ENCODE measurements at regions not wholly inside any gene's neighbourhood (a gene's known extent, or its start where the extent isn't known, plus 50 kb on each side); places are given as distances from the start of the nearest gene placed in this dataset.
"Not testable (repeated sequence)": the region's sequence is repeated elsewhere in the genome, so short reads cannot be mapped to it uniquely, and the experiment has no call there.

DNA sequence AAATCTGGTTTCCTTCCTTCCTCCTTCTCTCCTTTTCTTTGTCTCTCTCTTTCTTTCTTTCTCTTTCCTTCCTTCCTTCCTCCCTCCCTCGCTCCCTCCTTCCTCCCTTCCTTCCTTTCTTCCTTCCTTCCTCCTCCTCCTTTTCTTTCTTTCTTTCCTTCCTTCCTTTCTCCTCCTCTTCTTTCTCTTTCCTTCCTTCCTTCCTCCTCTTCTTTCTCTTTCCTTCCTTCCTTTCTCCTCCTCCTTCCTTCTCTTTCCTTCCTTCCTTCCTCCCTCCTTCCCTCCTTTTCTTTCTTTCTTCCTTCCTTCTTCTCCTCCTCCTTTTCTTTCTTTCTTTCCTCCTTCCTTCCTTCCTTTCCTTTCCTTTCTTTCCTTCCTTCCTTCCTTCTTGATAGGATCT, 61.2 kb downstream of the VIP start:
- no peaks in the 10 kb centered on the region for H3K36me3 ChIP-seq (ENCODE audit: control insufficient read depth, insufficient read depth, low read length)
- H3K27me3 ChIP-seq (ENCODE audit: control insufficient read depth, insufficient read depth, low read length) = no peaks in the 10 kb centered on the region
- 0 out of 2 replicates have a peak, but pooled peaks cover 6% of the 10 kb centered on the region for H3K4me1 ChIP-seq (ENCODE audit: control insufficient read depth, insufficient read depth, low read length)
- H3K4me3 ChIP-seq (ENCODE audit: low read depth, low read length) = no peak overlapping the region
- no peaks in the 10 kb centered on the region for H3K9me3 ChIP-seq (ENCODE audit: control insufficient read depth, insufficient read depth, low read length)
- H3K27ac ChIP-seq (ENCODE audit: low read depth, low read length) = no peak overlapping the region
- no peak overlapping the region for H3K9ac ChIP-seq (ENCODE audit: low read depth, low read length)

DNA sequence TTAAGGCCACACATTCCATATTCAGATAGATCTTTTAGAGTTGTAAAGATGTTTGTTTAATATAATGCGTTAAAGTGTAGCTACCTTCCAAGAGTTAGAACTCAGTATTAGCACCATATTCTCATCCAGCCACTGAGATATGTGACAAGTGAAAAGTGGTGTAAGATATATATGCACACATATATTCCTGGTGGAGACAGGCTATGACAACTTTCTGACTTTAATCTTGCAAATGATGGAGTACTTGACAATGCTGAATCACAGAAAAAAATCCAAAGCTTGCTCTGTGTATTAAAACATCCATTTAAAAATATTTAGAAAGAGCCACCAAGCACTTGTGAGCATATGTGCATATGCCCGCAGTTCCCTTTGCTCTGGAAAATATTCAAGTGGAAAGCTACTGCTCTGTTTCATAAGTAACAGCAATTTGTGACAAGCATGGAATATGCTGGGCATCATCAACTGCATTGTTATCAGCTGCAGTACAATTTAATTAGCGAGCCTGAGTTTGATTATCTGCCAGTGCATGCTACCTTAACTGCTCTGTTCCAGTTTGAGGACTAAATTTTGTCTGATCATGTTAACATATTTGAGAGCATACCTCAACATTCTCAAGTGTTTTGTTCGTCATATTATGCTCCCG, 64.8 kb downstream of the VIP start:
- no peaks in the 10 kb centered on the region for H3K27me3 ChIP-seq (ENCODE audit: control insufficient read depth, insufficient read depth, low read length)
- H3K36me3 ChIP-seq (ENCODE audit: control insufficient read depth, insufficient read depth, low read length) = no peaks in the 10 kb centered on the region
- H3K9me3 ChIP-seq (ENCODE audit: control insufficient read depth, insufficient read depth, low read length) = no peaks in the 10 kb centered on the region
- no peak overlapping the region for H3K27ac ChIP-seq (ENCODE audit: low read depth, low read length)
- no peak overlapping the region for H3K9ac ChIP-seq (ENCODE audit: low read depth, low read length)
- no peak overlapping the region for H3K4me3 ChIP-seq (ENCODE audit: low read depth, low read length)
- H3K4me1 ChIP-seq (ENCODE audit: control insufficient read depth, insufficient read depth, low read length) = no peaks in the 10 kb centered on the region

DNA sequence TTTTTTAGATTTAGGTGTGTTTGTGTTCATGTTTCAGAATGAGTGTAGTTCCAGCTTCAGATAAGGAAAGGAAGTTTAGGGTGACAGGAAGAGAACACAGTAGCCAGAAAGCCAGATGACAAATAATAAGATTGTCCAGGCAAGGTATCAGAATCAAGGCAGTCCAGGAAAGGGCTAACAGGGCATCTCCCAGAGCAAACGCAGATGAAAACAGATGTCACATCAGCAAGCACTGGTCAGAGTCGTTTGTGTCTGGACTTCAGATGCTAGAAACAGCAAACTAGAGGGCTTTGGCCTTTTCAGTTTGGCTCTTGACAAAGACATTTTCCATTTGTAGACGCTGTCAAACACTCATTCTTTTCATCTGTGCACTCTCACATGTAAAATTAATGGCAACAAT, 65.5 kb downstream of the VIP start:
- Histone ChIP-seq H3K9me3 (ENCODE audit: control insufficient read depth, insufficient read depth, low read length) (no peaks in the 10 kb centered on the region), H3K9ac (ENCODE audit: low read depth, low read length) (no peak overlapping the region), H3K36me3 (ENCODE audit: control insufficient read depth, insufficient read depth, low read length) (no peaks in the 10 kb centered on the region), H3K27ac (ENCODE audit: low read depth, low read length) (no peak overlapping the region), H3K4me3 (ENCODE audit: low read depth, low read length) (no peak overlapping the region), H3K4me1 (ENCODE audit: control insufficient read depth, insufficient read depth, low read length) (no peaks in the 10 kb centered on the region), H3K27me3 (ENCODE audit: control insufficient read depth, insufficient read depth, low read length) (no peaks in the 10 kb centered on the region)

DNA sequence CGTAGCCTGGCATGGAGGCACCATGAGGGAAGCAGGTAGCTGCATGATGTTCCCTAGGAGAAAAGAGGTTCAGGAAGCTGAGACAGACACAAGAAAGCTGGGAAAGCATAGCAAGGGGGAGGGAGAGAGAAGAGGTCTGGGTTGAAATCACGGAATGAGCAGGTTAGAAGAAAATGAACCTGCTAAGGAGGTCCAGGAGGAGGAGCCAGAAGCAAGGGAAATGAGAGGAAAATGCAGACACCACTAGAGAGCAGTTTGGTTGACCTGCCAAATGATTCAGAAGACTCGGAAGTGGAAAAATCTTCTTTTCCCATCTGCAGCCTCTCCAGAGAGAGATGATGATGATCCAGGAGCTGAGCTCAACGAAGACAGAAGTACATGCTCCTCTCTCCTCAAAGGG, 70.9 kb downstream of the VIP start:
- Histone ChIP-seq H3K36me3 (ENCODE audit: control insufficient read depth, insufficient read depth, low read length) (no peaks in the 10 kb centered on the region), H3K27ac (ENCODE audit: low read depth, low read length) (no peak overlapping the region), H3K4me3 (ENCODE audit: low read depth, low read length) (no peak overlapping the region), H3K27me3 (ENCODE audit: control insufficient read depth, insufficient read depth, low read length) (no peaks in the 10 kb centered on the region), H3K9ac (ENCODE audit: low read depth, low read length) (no peak overlapping the region), H3K9me3 (ENCODE audit: control insufficient read depth, insufficient read depth, low read length) (no peaks in the 10 kb centered on the region), H3K4me1 (ENCODE audit: control insufficient read depth, insufficient read depth, low read length) (peaks cover 3% of the 10 kb centered on the region; the same call in 1 of the 2 replicates)

DNA sequence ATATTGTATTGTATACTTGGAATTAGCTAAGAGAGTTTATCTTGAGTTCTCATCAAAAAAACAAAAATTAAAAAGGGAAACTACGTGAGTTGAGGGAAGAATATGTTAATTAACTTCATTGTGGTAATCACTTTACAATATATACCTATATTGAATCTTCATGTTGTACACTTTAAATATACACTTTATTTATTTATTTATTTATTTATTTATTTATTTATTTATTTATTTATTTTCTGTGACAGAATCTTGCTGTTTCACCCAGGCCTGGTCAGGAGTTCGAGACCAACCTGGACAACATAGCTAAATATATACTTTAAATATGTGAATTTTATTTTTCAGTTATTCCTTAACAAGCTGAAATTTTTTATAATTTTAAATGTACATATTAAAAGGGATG, 74.1 kb downstream of the VIP start:
- no peaks in the 10 kb centered on the region for H3K27me3 ChIP-seq (ENCODE audit: control insufficient read depth, insufficient read depth, low read length)
- peaks cover 3% of the 10 kb centered on the region; the same call in 1 of the 2 replicates for H3K4me1 ChIP-seq (ENCODE audit: control insufficient read depth, insufficient read depth, low read length)

DNA sequence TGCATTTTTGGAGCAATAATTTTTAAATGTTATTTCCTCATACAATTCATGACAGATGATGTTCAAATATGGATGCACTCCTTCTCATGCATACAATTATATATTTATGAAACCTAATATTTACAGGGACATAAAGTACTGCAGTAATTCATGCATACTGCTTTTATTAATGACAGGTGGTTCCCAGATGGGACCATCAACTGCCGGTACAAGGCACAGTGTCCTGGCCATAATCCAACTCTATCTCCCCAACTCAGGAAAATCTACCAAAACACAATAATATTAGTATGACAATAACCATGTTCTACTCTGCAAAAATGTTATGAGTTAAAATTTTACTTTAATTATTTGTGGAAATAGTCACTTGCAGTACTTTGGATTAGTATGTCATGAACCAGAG, 77.8 kb downstream of the VIP start:
- Histone ChIP-seq H3K9ac (ENCODE audit: low read depth, low read length) (no peak overlapping the region), H3K4me1 (ENCODE audit: control insufficient read depth, insufficient read depth, low read length) (no peaks in the 10 kb centered on the region), H3K9me3 (ENCODE audit: control insufficient read depth, insufficient read depth, low read length) (no peaks in the 10 kb centered on the region), H3K27me3 (ENCODE audit: control insufficient read depth, insufficient read depth, low read length) (no peaks in the 10 kb centered on the region), H3K4me3 (ENCODE audit: low read depth, low read length) (no peak overlapping the region), H3K36me3 (ENCODE audit: control insufficient read depth, insufficient read depth, low read length) (no peaks in the 10 kb centered on the region), H3K27ac (ENCODE audit: low read depth, low read length) (no peak overlapping the region)

More for the DNA sequence above, 74.1 kb downstream of the VIP start:
- Histone ChIP-seq H3K36me3 (ENCODE audit: control insufficient read depth, insufficient read depth, low read length) (no peaks in the 10 kb centered on the region), H3K4me3 (ENCODE audit: low read depth, low read length) (no peak overlapping the region), H3K9me3 (ENCODE audit: control insufficient read depth, insufficient read depth, low read length) (no peaks in the 10 kb centered on the region), H3K9ac (ENCODE audit: low read depth, low read length) (no peak overlapping the region), H3K27ac (ENCODE audit: low read depth, low read length) (no peak overlapping the region)

DNA sequence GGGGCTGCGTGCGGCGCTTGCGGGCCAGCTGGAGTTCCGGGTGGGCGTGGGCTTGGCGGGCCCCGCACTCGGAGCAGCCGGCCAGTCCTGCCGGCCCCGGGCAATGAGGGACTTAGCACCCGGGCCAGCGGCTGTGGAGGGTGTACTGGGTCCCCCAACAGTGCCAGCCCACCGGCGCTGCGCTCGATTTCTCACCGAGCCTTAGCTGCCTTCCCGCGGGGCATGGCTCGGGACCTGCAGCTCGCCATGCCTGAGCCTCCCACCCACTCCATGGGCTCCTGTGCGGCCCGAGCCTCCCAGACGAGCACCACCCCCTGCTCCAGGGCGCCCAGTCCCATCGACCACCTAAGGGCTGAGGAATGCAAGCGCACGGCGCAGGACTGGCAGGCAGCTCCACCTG, 83.8 kb downstream of the VIP start:
- H3K27me3 ChIP-seq (ENCODE audit: control insufficient read depth, insufficient read depth, low read length); H3K36me3 ChIP-seq (ENCODE audit: control insufficient read depth, insufficient read depth, low read length); H3K4me1 ChIP-seq (ENCODE audit: control insufficient read depth, insufficient read depth, low read length); H3K27ac ChIP-seq (ENCODE audit: low read depth, low read length); H3K9me3 ChIP-seq (ENCODE audit: control insufficient read depth, insufficient read depth, low read length); H3K4me3 ChIP-seq (ENCODE audit: low read depth, low read length); H3K9ac ChIP-seq (ENCODE audit: low read depth, low read length): not testable (repeated sequence)

DNA sequence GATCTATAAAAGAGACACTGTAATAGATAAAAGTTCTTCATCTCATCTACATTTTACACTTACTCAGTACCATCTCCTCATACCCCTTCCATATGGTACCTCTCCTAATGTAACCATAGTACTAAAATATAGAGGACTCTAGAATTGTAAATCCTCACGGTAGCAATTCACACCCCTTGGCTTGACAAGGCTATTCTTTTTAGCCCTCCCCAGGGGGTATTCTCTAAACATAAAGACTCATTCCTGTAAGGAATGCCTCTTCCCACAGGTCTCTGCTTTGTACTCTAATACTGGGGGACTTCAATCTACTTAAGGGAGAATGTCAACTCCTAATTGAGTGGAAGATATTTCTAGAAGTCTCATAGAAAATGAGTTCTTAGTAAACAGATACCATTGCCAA, 85.9 kb downstream of the VIP start:
- no peak overlapping the region for H3K4me3 ChIP-seq (ENCODE audit: low read depth, low read length)
- H3K27me3 ChIP-seq (ENCODE audit: control insufficient read depth, insufficient read depth, low read length) = no peaks in the 10 kb centered on the region
- no peak overlapping the region for H3K27ac ChIP-seq (ENCODE audit: low read depth, low read length)
- peaks cover 3% of the 10 kb centered on the region; the same call in 1 of the 2 replicates for H3K4me1 ChIP-seq (ENCODE audit: control insufficient read depth, insufficient read depth, low read length)
- H3K36me3 ChIP-seq (ENCODE audit: control insufficient read depth, insufficient read depth, low read length) = no peaks in the 10 kb centered on the region
- no peak overlapping the region for H3K9ac ChIP-seq (ENCODE audit: low read depth, low read length)
- no peaks in the 10 kb centered on the region for H3K9me3 ChIP-seq (ENCODE audit: control insufficient read depth, insufficient read depth, low read length)

DNA sequence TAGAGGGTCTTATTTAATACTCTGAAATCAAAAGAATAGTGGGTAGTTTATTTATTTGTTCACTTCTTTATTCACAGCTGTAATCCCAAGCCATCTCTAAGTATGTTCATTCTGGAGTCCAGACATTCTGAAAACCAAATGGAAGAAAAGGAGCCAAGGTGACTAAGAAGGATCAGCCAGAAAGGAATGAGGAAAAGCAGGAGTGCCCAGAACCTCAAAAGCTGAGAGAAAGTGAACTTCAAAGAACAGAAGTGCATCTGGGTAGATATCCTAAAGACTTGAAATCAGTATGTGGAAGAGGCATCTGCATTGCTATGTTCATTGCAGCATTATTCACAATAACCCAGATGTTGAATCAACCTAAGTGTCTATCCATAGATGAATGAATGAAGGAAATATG, 94.8 kb downstream of the VIP start:
- Histone ChIP-seq H3K4me1 (ENCODE audit: control insufficient read depth, insufficient read depth, low read length) (no peaks in the 10 kb centered on the region), H3K36me3 (ENCODE audit: control insufficient read depth, insufficient read depth, low read length) (no peaks in the 10 kb centered on the region), H3K27ac (ENCODE audit: low read depth, low read length) (no peak overlapping the region), H3K4me3 (ENCODE audit: low read depth, low read length) (no peak overlapping the region), H3K9ac (ENCODE audit: low read depth, low read length) (no peak overlapping the region), H3K9me3 (ENCODE audit: control insufficient read depth, insufficient read depth, low read length) (peaks cover 12% of the 10 kb centered on the region; the same call in 1 of the 2 replicates), H3K27me3 (ENCODE audit: control insufficient read depth, insufficient read depth, low read length) (no peaks in the 10 kb centered on the region)

DNA sequence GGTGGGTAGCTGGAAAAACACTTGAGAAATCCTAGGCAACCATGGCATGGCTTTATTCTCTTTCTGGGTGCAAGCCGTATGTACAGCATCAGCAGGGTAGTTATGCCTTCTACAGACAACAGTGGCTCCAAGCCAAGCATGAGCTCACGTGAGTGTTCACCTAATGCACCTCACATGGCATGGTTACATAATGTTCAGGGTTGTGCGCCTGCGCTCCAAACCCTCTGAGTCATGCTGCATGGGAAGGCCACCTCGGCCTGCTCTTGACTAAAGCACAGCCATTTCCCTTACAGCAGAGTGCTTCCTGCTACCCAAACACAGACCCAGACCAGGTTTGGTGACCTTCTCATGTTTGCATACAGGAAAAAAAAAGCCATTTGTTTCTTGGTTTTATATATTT, 96.2 kb downstream of the VIP start:
- H3K4me3 ChIP-seq (ENCODE audit: low read depth, low read length) = no peak overlapping the region
- H3K4me1 ChIP-seq (ENCODE audit: control insufficient read depth, insufficient read depth, low read length) = no peaks in the 10 kb centered on the region

DNA sequence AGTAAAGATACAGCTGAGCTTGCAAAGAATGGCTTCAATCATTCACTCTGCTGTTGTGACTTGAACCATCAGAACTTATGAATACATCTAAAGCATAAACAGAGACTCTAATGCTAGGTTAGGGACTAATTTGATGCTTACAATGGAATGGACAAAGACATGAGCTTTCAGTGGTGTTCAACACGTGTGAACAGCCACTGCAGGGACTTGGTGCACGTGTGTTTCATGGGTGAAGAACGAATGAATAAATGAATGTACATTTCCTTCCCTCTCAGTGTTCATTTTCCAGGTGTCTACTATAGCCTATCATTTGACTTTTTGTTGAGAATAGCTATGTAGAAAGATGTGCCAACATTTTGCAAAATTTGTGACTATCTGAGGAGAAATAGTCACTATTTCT, 98.3 kb downstream of the VIP start:
- Histone ChIP-seq H3K27ac (ENCODE audit: low read depth, low read length) (no peak overlapping the region), H3K9me3 (ENCODE audit: control insufficient read depth, insufficient read depth, low read length) (peaks cover 12% of the 10 kb centered on the region; the same call in 1 of the 2 replicates), H3K27me3 (ENCODE audit: control insufficient read depth, insufficient read depth, low read length) (no peaks in the 10 kb centered on the region), H3K9ac (ENCODE audit: low read depth, low read length) (no peak overlapping the region), H3K4me3 (ENCODE audit: low read depth, low read length) (no peak overlapping the region), H3K36me3 (ENCODE audit: control insufficient read depth, insufficient read depth, low read length) (no peaks in the 10 kb centered on the region), H3K4me1 (ENCODE audit: control insufficient read depth, insufficient read depth, low read length) (peaks cover 6% of the 10 kb centered on the region)

More for the DNA sequence above, 96.2 kb downstream of the VIP start:
- H3K9ac ChIP-seq (ENCODE audit: low read depth, low read length) = no peak overlapping the region
- H3K27ac ChIP-seq (ENCODE audit: low read depth, low read length) = no peak overlapping the region
- no peaks in the 10 kb centered on the region for H3K36me3 ChIP-seq (ENCODE audit: control insufficient read depth, insufficient read depth, low read length)
- no peaks in the 10 kb centered on the region for H3K27me3 ChIP-seq (ENCODE audit: control insufficient read depth, insufficient read depth, low read length)
- H3K9me3 ChIP-seq (ENCODE audit: control insufficient read depth, insufficient read depth, low read length) = peaks cover 12% of the 10 kb centered on the region; the same call in 1 of the 2 replicates
